Progenitor cell of endocrine pancreas (in vitro differentiated cells): ENCODE measurements at regions not wholly inside any gene's neighbourhood (a gene's known extent, or its start where the extent isn't known, plus 50 kb on each side); places are given as distances from the start of the nearest gene placed in this dataset.

ENCODE experiments used
- DNase-seq: peaks from one replicate; pipeline ENCODE4 v3.0.0; 2021; ENCODE audit warnings: low spot score; ENCODE audit not compliant: unreplicated experiment
- H3K27ac Mint-ChIP-seq: 2 replicates; pipeline ENCODE4 v1.8.0; 2021; ENCODE audit warnings: mild to moderate bottlenecking, moderate library complexity, mixed read lengths
- H3K27me3 Mint-ChIP-seq: 2 replicates; pipeline ENCODE4 v1.8.0; 2021; ENCODE audit warnings: mixed read lengths
- H3K36me3 Mint-ChIP-seq: 2 replicates; pipeline ENCODE4 v1.8.0; 2022; ENCODE audit warnings: mixed read lengths; ENCODE audit not compliant: insufficient read depth
- H3K4me1 Mint-ChIP-seq: 2 replicates; pipeline ENCODE4 v1.8.0; 2021; ENCODE audit warnings: low read depth, mixed read lengths
- H3K4me3 Mint-ChIP-seq: 2 replicates; pipeline ENCODE4 v1.8.0; 2021; ENCODE audit warnings: low read depth, mild to moderate bottlenecking, moderate library complexity, mixed read lengths
- H3K9me3 Mint-ChIP-seq: 2 replicates; pipeline ENCODE4 v1.8.0; 2021; ENCODE audit warnings: low read depth, mixed read lengths
- TF ChIP-seq, protein P1 (sequence below): fragments of 200-600 bp; sonication (generic); IDR thresholded peaks from one replicate; pipeline ENCODE4 v1.5.0; 2021; ENCODE audit warnings: antibody characterized with exemption, mild to moderate bottlenecking; ENCODE audit not compliant: unreplicated experiment

DNA sequence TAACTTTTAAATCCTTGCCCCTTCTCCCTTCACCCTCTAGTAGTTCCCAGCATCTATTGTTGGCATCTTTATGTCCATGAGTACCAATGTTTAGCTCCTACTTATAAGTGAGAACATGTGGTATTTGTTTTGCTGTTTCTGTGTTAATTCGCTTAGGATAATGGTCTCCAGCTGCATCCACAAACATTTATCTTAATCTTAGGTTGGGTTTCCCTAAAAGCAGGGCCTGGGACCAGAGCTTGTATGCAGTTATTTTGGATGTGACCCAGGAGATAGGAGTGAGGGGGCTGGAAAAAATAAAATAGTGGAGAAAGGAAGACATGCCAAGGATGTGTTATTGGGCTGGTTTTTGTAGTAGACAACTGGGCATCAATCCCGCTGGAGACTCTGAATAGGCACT, 571.8 kb downstream of the CCSER2 start:
- peaks cover 6% of the 10 kb centered on the region for H3K27me3 Mint-ChIP-seq
- DNase-seq, result no peak
- peaks cover 4% of the 10 kb centered on the region for H3K4me1 Mint-ChIP-seq
- H3K36me3 Mint-ChIP-seq, result no peaks in the 10 kb centered on the region
- no peaks in the 10 kb centered on the region for H3K9me3 Mint-ChIP-seq
- H3K4me3 Mint-ChIP-seq, result no peak overlapping the region
- TF ChIP-seq, protein P1, sequence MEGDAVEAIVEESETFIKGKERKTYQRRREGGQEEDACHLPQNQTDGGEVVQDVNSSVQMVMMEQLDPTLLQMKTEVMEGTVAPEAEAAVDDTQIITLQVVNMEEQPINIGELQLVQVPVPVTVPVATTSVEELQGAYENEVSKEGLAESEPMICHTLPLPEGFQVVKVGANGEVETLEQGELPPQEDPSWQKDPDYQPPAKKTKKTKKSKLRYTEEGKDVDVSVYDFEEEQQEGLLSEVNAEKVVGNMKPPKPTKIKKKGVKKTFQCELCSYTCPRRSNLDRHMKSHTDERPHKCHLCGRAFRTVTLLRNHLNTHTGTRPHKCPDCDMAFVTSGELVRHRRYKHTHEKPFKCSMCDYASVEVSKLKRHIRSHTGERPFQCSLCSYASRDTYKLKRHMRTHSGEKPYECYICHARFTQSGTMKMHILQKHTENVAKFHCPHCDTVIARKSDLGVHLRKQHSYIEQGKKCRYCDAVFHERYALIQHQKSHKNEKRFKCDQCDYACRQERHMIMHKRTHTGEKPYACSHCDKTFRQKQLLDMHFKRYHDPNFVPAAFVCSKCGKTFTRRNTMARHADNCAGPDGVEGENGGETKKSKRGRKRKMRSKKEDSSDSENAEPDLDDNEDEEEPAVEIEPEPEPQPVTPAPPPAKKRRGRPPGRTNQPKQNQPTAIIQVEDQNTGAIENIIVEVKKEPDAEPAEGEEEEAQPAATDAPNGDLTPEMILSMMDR, result no peak
- no peak overlapping the region for H3K27ac Mint-ChIP-seq

GRCh38 chr10:84901885-84902284, 573.5 kb downstream of the CCSER2 start:
- no peaks in the 10 kb centered on the region for H3K36me3 Mint-ChIP-seq
- no peak overlapping the region for H3K4me3 Mint-ChIP-seq
- peaks cover 6% of the 10 kb centered on the region for H3K27me3 Mint-ChIP-seq
- no peak for DNase-seq
- TF ChIP-seq, protein P1, result no peak
- H3K9me3 Mint-ChIP-seq, result no peaks in the 10 kb centered on the region
- H3K27ac Mint-ChIP-seq, result no peak overlapping the region
- H3K4me1 Mint-ChIP-seq, result peaks cover 4% of the 10 kb centered on the region

- H3K4me1 Mint-ChIP-seq, result peaks cover 4% of the 10 kb centered on the region
- peaks cover 6% of the 10 kb centered on the region for H3K27me3 Mint-ChIP-seq
- no peaks in the 10 kb centered on the region for H3K36me3 Mint-ChIP-seq
- no peak for DNase-seq
- no peak overlapping the region for H3K27ac Mint-ChIP-seq
- H3K4me3 Mint-ChIP-seq, result no peak overlapping the region
- no peaks in the 10 kb centered on the region for H3K9me3 Mint-ChIP-seq
- TF ChIP-seq, protein P1, result no peak
Observed at GRCh38 chr10:84902553-84902952, 574.2 kb downstream of the CCSER2 start.

- TF ChIP-seq, protein P1, result no peak
- Mint-ChIP-seq H3K27me3 (peaks cover 9% of the 10 kb centered on the region), H3K27ac (no peak overlapping the region), H3K4me3 (no peak overlapping the region), H3K36me3 (no peaks in the 10 kb centered on the region), H3K4me1 (peaks cover 4% of the 10 kb centered on the region), H3K9me3 (no peaks in the 10 kb centered on the region)
- no peak for DNase-seq
Observed at GRCh38 chr10:84903320-84903719, 574.9 kb downstream of the CCSER2 start.

GRCh38 chr10:84907461-84908009, 579.1 kb downstream of the CCSER2 start:
- H3K4me3 Mint-ChIP-seq, result no peak overlapping the region
- peaks cover 6% of the 10 kb centered on the region for H3K27me3 Mint-ChIP-seq
- H3K27ac Mint-ChIP-seq, result no peak overlapping the region
- TF ChIP-seq, protein P1, result no peak
- H3K36me3 Mint-ChIP-seq, result no peaks in the 10 kb centered on the region
- H3K4me1 Mint-ChIP-seq, result peaks cover 4% of the 10 kb centered on the region
- DNase-seq, result no peak
- H3K9me3 Mint-ChIP-seq, result no peaks in the 10 kb centered on the region
